GM18505 (cell line): ENCODE measurements at regions not wholly inside any gene's neighbourhood (a gene's known extent, or its start where the extent isn't known, plus 50 kb on each side); places are given as distances from the start of the nearest gene placed in this dataset.
"Not testable (repeated sequence)": the region's sequence is repeated elsewhere in the genome, so short reads cannot be mapped to it uniquely, and the experiment has no call there.

Experiments
- ATAC-seq: cut with Tn5 transposase; IDR thresholded peaks from one replicate; pipeline ENCODE4 v1.9.1; 2021; ENCODE audit not compliant: unreplicated experiment
- POLR2A ChIP-seq: IDR thresholded peaks from 4 replicates; pipeline ENCODE4 v1.6.1; 2011; ENCODE audit warnings: borderline replicate concordance; ENCODE audit not compliant: insufficient read depth, insufficient read length; ENCODE audit errors: extremely low read depth

DNA sequence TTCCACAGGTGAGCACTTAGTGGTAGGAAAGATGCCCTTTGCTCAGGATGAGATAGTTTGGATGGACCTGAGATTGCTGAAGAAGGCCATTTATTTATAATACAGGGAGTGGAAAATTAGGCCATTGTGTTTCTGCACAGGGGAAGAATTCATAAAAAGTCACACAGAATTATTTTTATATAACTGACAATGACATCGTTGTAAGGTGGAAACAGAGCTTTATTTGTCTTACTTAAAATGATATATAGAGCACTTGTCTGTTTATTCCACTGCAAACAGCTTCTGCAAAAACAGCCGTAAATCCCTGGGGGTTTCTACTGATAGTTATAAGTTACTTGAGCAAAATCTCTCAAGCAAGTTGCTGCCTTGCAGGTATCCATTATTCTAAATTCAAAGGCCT lies 158.1 kb upstream of the ZNF521 start:
- no peak for ATAC-seq
- no peak for TF ChIP-seq POLR2A

DNA sequence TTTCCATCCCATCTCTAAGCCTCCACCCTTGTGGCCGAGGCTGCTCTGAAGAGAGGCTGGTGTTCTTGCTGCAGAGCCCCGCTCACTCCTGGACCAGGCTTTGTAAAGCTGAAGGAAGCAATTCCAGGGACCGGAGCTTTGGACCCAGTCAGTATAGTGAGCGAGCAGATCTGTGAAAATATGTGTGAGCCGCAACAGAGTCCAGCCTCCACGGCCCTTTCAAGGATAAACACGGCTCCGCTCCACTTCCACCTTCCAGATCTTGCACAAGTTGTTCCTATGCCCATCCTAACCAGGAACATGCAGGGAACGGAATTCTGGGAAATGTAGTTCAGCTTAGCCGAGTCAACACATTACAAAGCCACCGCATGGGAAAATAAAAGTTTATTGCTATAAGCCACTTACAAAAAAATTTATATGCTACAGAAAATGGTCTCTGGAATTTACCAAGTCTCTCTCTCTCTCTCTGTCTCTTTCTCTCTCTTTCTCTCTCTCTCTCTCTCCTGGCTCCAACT lies 151.7 kb upstream of the ZNF521 start:
- TF ChIP-seq POLR2A = no peak
- no peak for ATAC-seq

DNA sequence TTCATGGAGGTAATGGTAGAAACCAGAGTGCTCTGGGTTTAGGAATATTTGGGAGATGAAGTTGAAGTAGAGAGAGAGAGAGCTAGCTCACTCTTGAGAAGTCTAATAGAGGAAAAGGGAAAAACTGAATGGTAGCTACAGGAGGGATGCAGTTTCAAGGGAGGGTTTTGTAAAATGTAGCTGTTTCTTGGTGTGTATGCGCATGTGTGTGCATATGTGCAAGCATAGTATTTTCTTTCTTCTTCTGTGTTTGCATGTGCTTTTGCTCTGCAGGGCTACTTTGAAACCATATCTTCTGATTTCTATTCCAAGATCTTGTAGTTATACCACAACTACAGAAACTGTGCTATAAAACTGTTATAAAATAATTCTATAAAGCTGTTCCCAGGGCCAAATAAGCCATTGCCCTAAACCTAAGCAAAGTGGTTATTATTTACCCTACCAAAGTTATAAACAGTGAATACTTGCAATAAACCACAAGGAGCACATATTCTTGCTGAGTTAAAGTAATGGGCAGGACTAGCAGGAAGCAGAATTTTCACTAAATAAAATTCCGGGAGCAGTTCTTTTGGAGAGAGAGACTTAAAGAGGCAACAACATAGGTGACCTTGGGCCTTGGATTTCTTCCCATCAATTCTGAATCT lies 145.3 kb upstream of the ZNF521 start:
- TF ChIP-seq POLR2A = no peak

DNA sequence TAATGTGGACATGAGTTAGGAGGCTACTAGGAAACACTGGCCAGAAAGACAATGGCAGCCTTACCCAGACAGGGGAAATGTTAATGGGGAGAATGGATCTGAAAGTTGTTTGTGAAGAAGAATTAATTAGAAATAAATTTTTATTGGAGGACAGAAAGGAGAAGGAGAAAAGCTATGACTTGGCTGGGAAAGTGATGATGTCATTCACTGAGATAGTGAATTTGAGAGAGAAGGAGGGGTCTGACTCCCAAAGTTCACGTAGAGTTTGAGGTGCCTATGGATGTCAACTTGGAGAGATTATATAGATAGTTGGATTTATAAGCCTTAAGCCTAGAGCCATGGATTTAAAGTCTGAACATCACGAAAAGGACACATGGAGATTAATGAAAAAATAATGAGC lies 144.6 kb upstream of the ZNF521 start:
- no peak for TF ChIP-seq POLR2A
- ATAC-seq = no peak

More for the DNA sequence above, 145.3 kb upstream of the ZNF521 start:
- no peak for ATAC-seq

DNA sequence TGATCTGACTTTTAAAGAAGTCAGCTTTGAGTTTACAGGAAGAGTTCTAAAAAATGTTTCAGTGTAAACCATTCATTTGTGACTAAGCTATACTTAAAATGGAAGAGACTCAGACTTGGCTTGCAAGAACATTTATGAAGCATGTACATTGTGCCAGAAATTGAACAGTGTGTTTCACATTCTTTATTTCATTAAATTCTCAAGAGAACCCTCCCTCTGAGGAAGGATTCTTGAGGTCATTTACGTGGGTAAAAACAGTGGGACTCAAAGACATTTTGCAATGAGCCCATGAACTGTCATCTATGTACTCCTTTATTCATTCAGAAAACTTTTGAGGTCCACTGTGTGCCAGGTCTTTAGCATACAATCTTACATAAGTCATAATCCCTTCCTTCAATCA lies 143.6 kb upstream of the ZNF521 start:
- TF ChIP-seq POLR2A = no peak
- ATAC-seq = no peak

DNA sequence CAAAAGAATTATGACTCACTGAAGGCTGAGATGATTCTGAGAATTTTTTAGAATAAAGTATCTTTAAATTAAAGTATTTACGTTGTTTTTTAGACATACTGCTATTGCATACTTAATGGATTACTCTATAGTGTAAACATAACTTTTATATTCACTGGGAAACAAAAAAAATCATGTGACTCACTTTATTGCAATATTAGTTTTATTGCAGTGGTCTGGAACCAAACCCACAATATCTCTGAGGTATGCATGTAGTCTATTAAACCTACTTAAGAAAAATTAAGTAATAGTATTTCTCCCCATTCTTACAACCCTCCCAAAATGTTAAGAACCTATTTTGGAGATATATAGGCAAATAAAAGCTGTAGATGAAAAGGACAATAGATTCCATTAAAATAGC lies 142.9 kb upstream of the ZNF521 start:
- no peak for TF ChIP-seq POLR2A
- ATAC-seq = no peak

DNA sequence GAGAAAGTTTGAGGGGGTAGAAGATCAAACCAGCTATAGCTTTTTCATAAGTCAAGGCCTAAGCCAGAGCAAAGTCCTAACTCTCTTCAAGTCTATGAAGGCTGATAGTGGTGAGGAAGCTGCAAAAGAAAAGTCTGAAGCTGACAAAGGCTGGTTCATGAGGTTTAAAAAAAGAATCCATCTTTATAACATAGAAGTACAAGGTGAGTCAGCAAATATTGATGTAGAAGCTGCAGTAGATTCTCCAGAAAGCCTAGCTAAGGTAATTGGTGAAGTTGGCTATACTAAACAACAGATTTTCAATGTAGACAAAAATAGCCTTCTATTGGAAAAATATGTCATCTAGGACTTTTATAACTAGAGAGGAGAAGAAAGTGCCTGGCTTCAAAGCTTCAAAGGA lies 141.4 kb upstream of the ZNF521 start:
- no peak for TF ChIP-seq POLR2A
- ATAC-seq = no peak

DNA sequence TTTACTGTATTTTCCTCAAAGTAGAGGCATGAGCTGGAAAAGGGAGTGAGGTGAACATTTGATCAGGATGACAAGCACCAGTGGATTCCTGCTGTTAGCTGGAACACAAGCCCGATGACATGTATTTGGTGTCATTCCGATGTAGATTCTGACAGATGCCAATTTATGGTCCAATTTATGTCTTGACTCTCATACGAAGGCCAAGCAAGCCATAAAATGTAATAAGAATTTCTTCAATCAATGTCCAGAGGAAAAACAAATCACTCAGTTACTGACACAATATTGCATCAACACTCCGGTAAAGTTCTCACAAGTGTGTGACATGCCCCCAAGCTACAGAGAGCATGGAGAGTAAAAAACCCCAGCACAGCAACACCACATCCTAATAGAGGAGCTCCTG lies 138.3 kb upstream of the ZNF521 start:
- TF ChIP-seq POLR2A = no peak
- no peak for ATAC-seq

DNA sequence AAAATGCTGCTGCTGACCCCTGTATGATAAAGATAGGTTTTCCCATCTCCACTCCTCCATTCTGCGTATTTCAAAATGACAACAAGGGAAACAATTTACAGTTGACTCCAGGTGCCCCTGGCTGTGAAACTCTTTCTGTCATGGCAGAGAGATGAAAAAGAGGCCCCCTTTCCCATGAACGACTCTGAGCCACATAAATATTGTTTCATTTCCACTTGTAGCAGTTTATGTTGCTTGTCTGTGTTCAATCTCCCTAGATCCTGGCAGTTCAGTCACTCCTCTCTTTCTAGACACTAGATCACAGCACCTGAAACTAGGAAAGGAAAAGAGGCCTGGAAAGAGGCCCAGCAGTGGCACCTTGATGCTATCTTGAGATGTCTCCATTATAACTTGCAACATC lies 121.0 kb upstream of the ZNF521 start:
- no peak for TF ChIP-seq POLR2A

DNA sequence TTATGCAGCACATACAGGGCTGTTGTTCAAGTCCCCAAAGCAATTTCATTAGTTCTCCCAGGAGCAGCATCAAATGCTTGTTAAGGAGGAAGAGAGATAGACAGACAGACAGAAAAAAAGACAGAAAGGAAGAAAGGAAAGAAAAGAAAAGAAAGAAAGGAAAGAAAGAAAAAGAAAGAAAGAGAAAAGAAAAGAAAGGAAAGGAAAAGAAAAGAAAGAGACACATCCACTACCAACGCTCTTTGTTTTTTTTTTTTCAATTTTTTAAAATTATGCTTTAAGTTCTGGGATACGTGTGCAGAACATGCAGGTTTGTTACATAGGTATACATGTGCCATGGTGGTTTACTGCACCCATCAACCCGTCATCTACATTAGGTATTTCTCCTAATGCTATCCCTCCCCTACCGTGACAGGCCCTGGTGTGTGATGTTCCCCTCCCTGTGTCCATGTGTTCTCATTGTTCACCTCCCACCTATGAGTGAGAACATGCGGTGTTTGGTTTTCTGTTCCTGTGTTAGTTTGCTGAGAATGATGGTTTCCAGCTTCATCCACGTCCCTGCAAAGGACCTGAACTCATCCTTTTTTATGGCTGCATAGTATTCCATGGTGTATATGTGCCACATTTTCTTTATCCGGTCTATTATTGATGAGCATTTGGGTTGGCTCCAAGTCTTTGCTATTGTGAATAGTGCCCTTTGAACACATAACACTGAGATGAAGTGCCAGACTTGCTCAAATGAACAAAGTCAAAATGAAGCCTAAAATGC lies 119.0 kb upstream of the ZNF521 start:
- not testable (repeated sequence) for ATAC-seq

More for the DNA sequence above, 121.0 kb upstream of the ZNF521 start:
- no peak for ATAC-seq

DNA sequence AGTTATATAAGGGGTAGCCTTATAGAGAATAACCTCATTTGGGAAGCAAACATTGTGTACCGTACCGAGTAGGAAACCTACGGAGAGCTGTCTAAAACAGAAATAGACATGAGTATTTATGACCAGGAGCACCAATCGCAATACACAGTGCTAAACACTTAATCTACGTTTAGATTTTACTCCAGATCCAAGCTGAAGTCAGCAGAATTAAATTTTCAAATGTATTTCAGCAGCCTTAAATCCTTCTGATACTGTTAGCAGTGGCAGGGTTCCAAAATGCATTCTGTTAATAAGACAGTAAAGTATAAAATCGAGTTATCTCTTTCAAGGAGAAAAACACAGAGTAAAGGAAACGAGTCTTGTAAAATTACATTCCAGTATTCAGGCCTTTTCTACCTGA lies 118.1 kb upstream of the ZNF521 start:
- no peak for ATAC-seq
- TF ChIP-seq POLR2A = no peak

DNA sequence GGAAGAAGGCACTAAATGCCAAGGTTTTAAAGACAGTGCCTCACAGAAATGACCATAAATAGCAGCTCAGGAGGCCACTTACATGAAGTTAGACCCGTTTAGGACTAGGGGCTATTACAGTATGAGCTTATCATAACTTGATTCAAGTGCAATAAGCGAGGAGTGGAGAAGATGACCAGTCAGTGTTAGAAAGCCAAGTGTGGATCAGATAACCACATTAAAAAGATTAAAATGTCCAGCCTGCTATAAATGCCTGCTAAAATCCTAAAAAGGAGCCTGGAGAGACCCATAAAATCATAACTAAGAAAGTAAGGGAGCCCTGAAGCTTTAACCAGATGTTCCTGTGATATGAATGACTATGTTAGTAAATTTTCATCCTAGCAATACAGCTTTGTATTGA lies 117.5 kb upstream of the ZNF521 start:
- no peak for TF ChIP-seq POLR2A
- ATAC-seq = no peak

DNA sequence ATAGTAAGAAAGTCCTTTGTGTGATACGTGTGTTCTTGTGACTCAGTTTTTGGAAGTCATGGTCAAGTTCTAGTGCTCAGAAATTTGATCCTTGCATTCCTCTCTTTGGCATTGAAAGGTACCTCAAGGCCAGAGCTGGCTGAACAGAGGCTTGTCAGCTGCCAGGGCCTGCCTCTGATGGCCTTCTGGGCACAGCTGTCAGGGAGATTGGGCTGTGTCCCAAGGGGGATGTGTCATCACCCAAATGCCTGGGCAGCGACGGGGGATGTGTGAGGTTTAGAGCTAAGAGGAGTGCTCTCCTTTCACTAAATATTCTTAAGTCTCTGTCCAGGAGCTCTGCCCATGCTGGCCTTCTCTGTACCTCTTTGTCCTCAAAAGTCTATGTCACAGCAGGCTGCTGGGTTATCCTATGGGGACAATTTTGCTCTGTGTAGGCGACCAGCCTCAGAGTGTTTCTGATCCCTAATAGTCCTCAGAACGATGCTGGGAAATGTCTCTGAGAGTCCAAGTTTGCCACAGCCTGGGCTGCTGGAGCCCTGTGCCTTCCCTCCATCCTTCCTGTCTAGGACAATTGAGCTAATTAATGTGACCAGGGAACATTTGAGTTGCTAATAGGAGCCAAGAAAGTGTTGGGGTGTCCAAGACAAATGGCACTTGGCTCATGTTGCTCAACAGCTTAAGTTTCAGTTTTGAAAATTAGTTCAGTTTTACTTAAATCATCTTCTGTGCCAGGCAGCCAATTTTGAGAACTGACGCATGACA lies 115.4 kb upstream of the ZNF521 start:
- no peak for TF ChIP-seq POLR2A

More for the DNA sequence above, 115.4 kb upstream of the ZNF521 start:
- ATAC-seq = no peak
